ENCODE measurements at regions not wholly inside any gene's neighbourhood (a gene's known extent, or its start where the extent isn't known, plus 50 kb on each side); places are given as distances from the start of the nearest gene placed in this dataset.

DNA sequence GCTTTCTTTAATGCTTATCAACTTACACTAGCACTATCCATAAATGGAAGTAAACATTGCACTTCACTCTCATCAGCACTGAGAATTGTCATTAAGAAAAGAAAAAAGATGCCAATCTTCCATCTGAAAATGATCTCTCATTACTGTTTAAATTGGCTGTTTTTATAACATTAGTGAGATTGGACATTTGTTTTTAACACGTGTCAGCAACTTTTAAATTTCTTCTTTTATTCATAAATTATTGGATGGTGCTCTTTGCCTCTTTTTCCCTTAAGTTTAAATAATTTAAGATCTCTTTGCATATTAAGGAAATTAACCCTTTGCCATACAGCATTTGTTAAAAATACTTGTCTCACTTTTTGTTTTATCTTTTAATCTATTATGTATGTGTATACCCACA is 146.5 kb upstream of the CHST9 start:
- ATAC-seq (no peak), DNase-seq (no peak)
- no peaks in the 10 kb centered on the region for H3K4me1 ChIP-seq
- intact Hi-C loops (cut with DNase I) = no loop called here
- no peaks in the 10 kb centered on the region for H3K27me3 ChIP-seq
- no peaks in the 10 kb centered on the region for H3K9me3 ChIP-seq
- H3K4me3 ChIP-seq = no peak overlapping the region
- H3K36me3 ChIP-seq = no peaks in the 10 kb centered on the region
- TF ChIP-seq, protein P1, sequence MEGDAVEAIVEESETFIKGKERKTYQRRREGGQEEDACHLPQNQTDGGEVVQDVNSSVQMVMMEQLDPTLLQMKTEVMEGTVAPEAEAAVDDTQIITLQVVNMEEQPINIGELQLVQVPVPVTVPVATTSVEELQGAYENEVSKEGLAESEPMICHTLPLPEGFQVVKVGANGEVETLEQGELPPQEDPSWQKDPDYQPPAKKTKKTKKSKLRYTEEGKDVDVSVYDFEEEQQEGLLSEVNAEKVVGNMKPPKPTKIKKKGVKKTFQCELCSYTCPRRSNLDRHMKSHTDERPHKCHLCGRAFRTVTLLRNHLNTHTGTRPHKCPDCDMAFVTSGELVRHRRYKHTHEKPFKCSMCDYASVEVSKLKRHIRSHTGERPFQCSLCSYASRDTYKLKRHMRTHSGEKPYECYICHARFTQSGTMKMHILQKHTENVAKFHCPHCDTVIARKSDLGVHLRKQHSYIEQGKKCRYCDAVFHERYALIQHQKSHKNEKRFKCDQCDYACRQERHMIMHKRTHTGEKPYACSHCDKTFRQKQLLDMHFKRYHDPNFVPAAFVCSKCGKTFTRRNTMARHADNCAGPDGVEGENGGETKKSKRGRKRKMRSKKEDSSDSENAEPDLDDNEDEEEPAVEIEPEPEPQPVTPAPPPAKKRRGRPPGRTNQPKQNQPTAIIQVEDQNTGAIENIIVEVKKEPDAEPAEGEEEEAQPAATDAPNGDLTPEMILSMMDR (IDR thresholded peaks at IDR 0.05) = no peak
- no peak overlapping the region for H3K27ac ChIP-seq

DNA sequence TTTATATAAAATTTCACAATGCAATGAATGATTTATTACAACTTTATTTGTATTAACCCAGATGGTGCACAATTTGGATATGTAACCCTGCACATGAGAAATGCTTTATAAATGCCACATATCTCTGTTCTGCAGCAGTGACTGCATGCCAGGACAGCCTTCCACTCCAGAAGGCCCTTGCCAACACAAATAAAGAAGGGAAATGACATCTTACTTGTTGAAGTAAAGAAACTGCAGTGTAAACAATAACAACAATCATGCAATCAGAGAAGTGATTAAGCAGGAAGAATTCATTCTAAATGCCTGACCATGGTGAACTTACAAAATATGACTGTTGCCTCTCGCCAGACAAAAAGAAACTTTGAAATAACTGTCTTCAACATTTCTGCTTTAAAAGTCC is 129.9 kb upstream of the CHST9 start:
- peak in 1 of 4 donors; percentile 5 for DNase-seq
- TF ChIP-seq, protein P1 (IDR thresholded peaks at IDR 0.05) = no peak
- intact Hi-C loops (cut with DNase I) = no loop called here
- H3K4me1 ChIP-seq = no peaks in the 10 kb centered on the region
- H3K9me3 ChIP-seq = peaks cover 0 to 7% of the 10 kb centered on the region in 2 donors
- no peaks in the 10 kb centered on the region for H3K27me3 ChIP-seq
- H3K27ac ChIP-seq = no peak overlapping the region
- no peak overlapping the region for H3K4me3 ChIP-seq
- H3K36me3 ChIP-seq = no peaks in the 10 kb centered on the region
- no peak for ATAC-seq

DNA sequence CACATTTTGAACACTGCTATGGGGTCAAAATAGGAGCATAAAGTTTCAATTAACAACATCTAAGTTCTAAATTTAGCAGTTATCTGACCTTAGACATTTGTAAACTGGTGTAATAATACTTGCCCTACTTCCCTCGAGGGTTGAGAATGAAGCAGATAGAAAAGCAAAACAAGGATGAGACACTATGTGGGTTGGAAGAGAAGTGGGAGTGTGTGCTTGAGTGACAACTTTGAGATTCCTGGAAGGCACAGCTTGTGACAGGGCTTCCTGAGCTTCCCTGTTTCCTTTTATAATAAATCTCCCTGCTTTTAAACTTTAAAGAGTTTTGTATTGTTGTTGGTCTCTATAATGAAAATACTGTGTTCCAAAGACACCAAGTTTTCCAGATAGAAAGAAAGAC is 128.6 kb upstream of the CHST9 start:
- TF ChIP-seq, protein P1 (IDR thresholded peaks at IDR 0.05) = no peak
- intact Hi-C loops (cut with DNase I) = no loop called here
- no peaks in the 10 kb centered on the region for H3K27me3 ChIP-seq
- DNase-seq (no peak), ATAC-seq (no peak)
- H3K36me3 ChIP-seq = no peaks in the 10 kb centered on the region
- no peak overlapping the region for H3K4me3 ChIP-seq
- no peaks in the 10 kb centered on the region for H3K4me1 ChIP-seq
- no peak overlapping the region for H3K27ac ChIP-seq
- peaks cover 0 to 3% of the 10 kb centered on the region in 2 donors for H3K9me3 ChIP-seq

DNA sequence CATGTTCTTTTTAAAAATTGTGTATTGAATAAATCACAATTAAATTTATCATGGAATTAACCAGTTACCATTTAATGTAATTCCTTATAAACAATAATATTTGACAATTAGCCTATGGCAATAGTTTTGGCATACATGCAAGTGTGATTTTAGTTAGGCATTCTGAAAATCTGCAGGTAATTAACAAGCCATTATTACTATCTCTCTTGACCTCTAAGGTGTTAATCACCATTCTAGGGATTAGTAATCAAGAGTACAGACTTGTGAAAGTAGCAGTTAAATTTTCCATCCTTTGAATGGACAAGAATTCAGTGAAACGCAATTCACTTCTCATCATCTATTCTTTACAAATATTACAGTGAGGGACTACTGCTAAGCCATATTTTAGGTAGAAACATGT is 127.7 kb upstream of the CHST9 start:
- no peaks in the 10 kb centered on the region for H3K27me3 ChIP-seq

DNA sequence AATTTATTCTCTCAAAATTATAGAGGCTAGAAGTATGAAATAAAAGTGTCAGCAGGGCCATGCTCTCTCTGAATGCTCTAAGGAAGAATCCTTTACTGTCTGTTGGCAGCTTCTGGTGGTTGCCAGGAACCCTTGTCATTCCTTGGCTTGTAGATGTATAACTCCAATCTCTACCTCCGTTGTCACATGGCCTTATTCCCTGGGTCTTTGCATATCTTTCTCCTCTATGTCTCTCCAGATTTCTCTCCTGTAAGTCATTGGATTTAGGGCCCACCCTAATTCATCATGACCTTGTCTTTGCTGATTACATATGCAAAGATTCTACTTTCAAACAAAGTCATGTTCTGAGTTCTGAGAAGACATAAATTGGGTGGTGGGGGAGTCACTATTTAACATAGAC is 127.0 kb upstream of the CHST9 start:
- H3K4me1 ChIP-seq = no peaks in the 10 kb centered on the region
- H3K27ac ChIP-seq = no peak overlapping the region
- no peak for ATAC-seq
- no peaks in the 10 kb centered on the region for H3K27me3 ChIP-seq
- no peak for DNase-seq
- TF ChIP-seq, protein P1 (IDR thresholded peaks at IDR 0.05) = no peak
- intact Hi-C loops (cut with DNase I) = no loop called here
- peaks cover 0 to 3% of the 10 kb centered on the region in 2 donors for H3K9me3 ChIP-seq
- H3K4me3 ChIP-seq = no peak overlapping the region
- no peaks in the 10 kb centered on the region for H3K36me3 ChIP-seq

More for the DNA sequence above, 127.7 kb upstream of the CHST9 start:
- Histone ChIP-seq H3K36me3 (no peaks in the 10 kb centered on the region), H3K4me3 (no peak overlapping the region), H3K27ac (no peak overlapping the region), H3K9me3 (peaks cover 0 to 3% of the 10 kb centered on the region in 2 donors), H3K4me1 (no peaks in the 10 kb centered on the region)
- DNase-seq = no peak
- TF ChIP-seq, protein P1 (IDR thresholded peaks at IDR 0.05) = no peak
- no peak for ATAC-seq
- intact Hi-C loops (cut with DNase I) = no loop called here

Data from left lung (tissue), 4 donors.